Retinal pigment epithelial cell (primary cell): ENCODE measurements at regions not wholly inside any gene's neighbourhood (a gene's known extent, or its start where the extent isn't known, plus 50 kb on each side); places are given as distances from the start of the nearest gene placed in this dataset.

Source experiments
- DNase-seq: peaks from one replicate; pipeline ENCODE4 v3.0.0-alpha.2; 2010; ENCODE audit warnings: low read depth
- H3K4me3 ChIP-seq: 2 replicates; pipeline ENCODE4 v1.5.1; 2011; ENCODE audit warnings: mild to moderate bottlenecking, low read length, control low read depth, moderate library complexity
- TF ChIP-seq, protein P1 (sequence below): conservative IDR thresholded peaks from 2 replicates; pipeline ENCODE4 v1.5.1; 2011; ENCODE audit warnings: low read depth, low read length, control low read depth, inconsistent platforms

DNA sequence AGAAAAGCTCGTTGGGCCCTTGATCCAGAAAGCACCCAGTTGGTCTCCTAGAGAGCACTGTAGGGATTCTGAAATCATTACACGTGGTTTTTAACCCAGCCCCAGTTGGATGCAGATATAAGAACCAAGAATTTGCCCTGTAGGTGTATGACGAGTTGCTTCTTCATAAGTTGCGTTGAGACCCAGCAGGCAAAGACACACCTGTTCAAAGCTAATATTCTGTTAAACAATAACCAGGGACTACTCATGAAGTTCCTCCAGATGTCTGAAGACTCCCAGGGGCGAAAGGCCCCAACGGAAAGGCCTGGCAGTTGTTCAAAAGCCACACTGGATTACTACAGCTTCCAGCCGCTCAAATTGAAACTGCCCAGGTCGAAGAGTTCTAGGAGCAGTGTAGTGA, 88.6 kb upstream of the HNRNPU start:
- no peak for DNase-seq
- TF ChIP-seq, protein P1, sequence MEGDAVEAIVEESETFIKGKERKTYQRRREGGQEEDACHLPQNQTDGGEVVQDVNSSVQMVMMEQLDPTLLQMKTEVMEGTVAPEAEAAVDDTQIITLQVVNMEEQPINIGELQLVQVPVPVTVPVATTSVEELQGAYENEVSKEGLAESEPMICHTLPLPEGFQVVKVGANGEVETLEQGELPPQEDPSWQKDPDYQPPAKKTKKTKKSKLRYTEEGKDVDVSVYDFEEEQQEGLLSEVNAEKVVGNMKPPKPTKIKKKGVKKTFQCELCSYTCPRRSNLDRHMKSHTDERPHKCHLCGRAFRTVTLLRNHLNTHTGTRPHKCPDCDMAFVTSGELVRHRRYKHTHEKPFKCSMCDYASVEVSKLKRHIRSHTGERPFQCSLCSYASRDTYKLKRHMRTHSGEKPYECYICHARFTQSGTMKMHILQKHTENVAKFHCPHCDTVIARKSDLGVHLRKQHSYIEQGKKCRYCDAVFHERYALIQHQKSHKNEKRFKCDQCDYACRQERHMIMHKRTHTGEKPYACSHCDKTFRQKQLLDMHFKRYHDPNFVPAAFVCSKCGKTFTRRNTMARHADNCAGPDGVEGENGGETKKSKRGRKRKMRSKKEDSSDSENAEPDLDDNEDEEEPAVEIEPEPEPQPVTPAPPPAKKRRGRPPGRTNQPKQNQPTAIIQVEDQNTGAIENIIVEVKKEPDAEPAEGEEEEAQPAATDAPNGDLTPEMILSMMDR, result no peak
- no peak overlapping the region for H3K4me3 ChIP-seq

DNA sequence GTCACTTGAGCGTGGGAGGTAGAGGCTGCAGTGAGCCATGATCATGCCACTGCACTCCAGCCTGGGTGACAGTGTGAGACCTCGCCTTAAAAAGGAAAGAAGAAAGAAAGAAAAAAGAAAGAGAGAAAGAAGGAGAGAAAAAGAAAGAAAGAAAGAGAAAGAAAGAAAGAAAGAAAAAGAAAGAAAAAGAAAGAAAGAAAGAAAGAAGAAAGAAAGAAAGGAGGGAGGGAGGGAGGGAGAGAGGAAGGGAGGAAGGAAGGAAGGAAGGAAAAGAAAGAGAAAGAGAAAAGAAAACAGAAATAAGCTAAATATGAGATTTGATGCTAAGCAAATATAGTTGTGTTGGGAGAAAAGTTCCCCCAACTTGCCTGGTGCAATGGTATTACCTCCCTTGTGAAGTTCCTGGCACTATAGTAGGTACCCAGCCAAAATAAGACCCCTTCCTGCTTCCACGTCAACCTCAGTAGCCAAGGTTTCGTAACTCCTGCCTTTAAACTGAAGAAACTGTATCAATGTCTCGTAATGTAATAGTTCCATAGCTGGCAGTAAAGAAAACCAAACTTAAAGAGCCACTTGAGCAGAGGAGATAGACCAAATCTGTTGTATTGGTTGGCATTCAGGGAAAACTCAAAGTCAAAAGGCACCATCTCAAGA, 88.1 kb upstream of the HNRNPU start:
- TF ChIP-seq, protein P1, result no peak
- no peak for DNase-seq
- H3K4me3 ChIP-seq, result no peak overlapping the region

DNA sequence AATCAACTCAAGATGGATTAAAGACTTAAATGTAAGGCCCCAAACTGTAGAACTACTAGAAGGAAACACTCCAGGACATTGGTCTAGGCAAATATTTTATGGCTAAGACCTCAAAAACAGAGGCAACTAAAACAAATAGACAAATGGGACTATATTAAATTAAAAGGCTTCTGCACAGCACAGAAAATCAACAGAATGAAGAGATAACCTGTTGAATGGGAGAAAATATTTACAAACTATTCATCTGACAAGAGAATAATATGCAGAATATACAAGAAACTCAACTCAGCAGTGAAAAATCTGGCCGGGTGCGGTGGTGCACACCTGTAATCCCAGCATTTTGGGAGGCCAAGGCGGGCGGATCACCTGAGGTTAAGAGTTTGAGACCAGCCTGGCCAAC, 84.1 kb upstream of the HNRNPU start:
- TF ChIP-seq, protein P1, result no peak
- no peak overlapping the region for H3K4me3 ChIP-seq
- no peak for DNase-seq

DNA sequence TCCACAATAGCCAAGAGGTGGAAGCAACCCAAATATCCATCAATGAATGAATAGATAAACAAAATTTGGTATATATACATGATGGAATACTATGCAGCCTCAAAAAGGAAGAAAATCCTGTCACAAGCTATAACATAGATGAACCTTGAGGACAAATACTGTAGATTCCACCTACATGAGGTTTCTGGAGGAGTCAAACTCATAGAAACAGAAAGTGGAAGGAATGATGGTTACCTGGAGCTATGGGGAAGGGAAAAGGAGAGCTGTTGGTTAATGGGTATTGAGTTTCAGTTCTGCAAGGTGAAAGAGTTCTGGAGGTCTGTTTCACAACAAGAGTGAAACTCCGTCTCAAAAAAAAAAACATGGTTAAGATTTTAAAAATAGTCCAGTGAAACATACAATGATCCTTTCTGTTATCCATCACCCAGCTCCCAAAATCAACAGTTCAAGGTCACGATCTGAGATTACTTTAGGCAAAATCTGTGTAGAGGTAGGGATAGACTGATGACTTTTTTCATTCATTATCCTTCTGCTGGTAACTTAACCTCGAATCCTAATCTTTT, 80.8 kb upstream of the HNRNPU start:
- TF ChIP-seq, protein P1, result no peak
- no peak for DNase-seq

DNA sequence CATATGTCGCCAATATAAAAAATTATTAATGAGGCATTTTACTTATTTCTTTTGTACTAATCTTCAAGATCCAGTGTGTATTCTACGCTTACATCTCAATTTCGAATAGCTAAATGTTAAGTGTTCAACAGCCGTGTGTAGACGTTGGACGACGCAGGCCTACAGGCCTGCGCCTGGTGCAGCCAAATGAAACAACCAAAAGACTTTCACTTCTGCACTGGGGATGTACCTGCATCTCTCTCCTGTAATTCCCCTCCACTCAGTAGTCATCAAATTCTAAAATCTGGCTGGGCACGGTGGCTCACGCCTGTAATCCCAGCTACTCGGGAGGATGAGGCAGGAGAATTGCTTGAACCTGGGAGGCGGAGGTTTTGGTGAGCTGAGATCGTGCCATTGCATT, 76.8 kb upstream of the HNRNPU start:
- DNase-seq, result no peak
- TF ChIP-seq, protein P1, result no peak
- no peak overlapping the region for H3K4me3 ChIP-seq

More for the DNA sequence above, 80.8 kb upstream of the HNRNPU start:
- H3K4me3 ChIP-seq, result no peak overlapping the region

DNA sequence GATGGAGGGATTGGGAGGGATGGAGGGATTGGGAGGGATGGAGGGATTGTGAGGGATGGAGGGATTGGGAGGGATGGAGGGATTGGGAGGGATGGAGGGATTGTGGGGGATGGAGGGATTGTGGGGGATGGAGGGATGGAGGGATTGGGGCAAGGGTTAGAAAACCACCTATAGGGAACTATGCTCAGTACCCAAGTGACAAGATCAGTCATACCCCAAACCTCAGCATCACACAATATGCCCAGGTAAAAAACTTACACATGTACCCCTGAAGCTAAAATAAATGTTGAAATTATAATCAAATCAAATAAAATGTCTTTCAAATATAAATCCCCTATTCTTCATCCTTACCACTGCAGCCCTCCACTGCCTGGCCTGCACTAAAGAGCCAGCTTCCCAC, 72.8 kb upstream of the HNRNPU start:
- TF ChIP-seq, protein P1, result no peak
- no peak for DNase-seq

More for the DNA sequence above, 72.8 kb upstream of the HNRNPU start:
- no peak overlapping the region for H3K4me3 ChIP-seq
